NCI-H2029 treated with DMSO at 0.1 percent for 48 hours (cell line): ENCODE measurements at regions not wholly inside any gene's neighbourhood (a gene's known extent, or its start where the extent isn't known, plus 50 kb on each side); places are given as distances from the start of the nearest gene placed in this dataset.
A peak's percentile ranks its signal among the peaks of the same experiment; 100 is the strongest.

ENCODE experiments used
- DNase-seq: peaks from one replicate; lab custom pipeline; 2025; lab: John Stamatoyannopoulos, UW

GRCh38 chr4:74615411-74615810 lies 170.5 kb downstream of the AREG start:
- DNase-seq: no peak

GRCh38 chr4:74618166-74618565 lies 173.2 kb downstream of the AREG start:
- no peak for DNase-seq

GRCh38 chr4:74618659-74619058 lies 173.7 kb downstream of the AREG start:
- no peak for DNase-seq

GRCh38 chr4:74619931-74620702 lies 174.2 kb downstream of the BTC start:
- peak; percentile 6 for DNase-seq

GRCh38 chr4:74621616-74622015 lies 172.7 kb downstream of the BTC start:
- DNase-seq: no peak

GRCh38 chr4:74623041-74623440 lies 171.3 kb downstream of the BTC start:
- peak; percentile 20 for DNase-seq

GRCh38 chr4:74624351-74625151 lies 169.8 kb downstream of the BTC start:
- DNase-seq: no peak

GRCh38 chr4:74625981-74626380 lies 168.3 kb downstream of the BTC start:
- no peak for DNase-seq

GRCh38 chr4:74627093-74627492 lies 167.2 kb downstream of the BTC start:
- DNase-seq: no peak

- DNase-seq: no peak
Measured at GRCh38 chr4:74627504-74627903, 166.8 kb downstream of the BTC start.

- DNase-seq: no peak
Measured at GRCh38 chr4:74628852-74629620, 165.3 kb downstream of the BTC start.

GRCh38 chr4:74630551-74630950 lies 163.8 kb downstream of the BTC start:
- DNase-seq: no peak

- DNase-seq: no peak
Measured at GRCh38 chr4:74631338-74631737, 163.0 kb downstream of the BTC start.

GRCh38 chr4:74631988-74632387 lies 162.3 kb downstream of the BTC start:
- no peak for DNase-seq

- peak; percentile 16 for DNase-seq
Measured at GRCh38 chr4:74632634-74633033, 161.7 kb downstream of the BTC start.

GRCh38 chr4:74635074-74635473 lies 159.2 kb downstream of the BTC start:
- DNase-seq: no peak

GRCh38 chr4:74635490-74636123 lies 158.7 kb downstream of the BTC start:
- DNase-seq: no peak

GRCh38 chr4:74638001-74638400 lies 156.3 kb downstream of the BTC start:
- no peak for DNase-seq

- DNase-seq: no peak
Measured at GRCh38 chr4:74638689-74639088, 155.6 kb downstream of the BTC start.

- DNase-seq: no peak
Measured at GRCh38 chr4:74640111-74640903, 154.0 kb downstream of the BTC start.

GRCh38 chr4:74642006-74642405 lies 152.3 kb downstream of the BTC start:
- DNase-seq: no peak
